H1 (cell line): ENCODE measurements at regions not wholly inside any gene's neighbourhood (a gene's known extent, or its start where the extent isn't known, plus 50 kb on each side); places are given as distances from the start of the nearest gene placed in this dataset.
"Not testable (repeated sequence)": the region's sequence is repeated elsewhere in the genome, so short reads cannot be mapped to it uniquely, and the experiment has no call there.

Experiments
- CTCF ChIA-PET: fragments of 300-600 bp; sonication (Branson Sonifier 250); formaldehyde crosslinking; loops from one replicate; lab custom pipeline; 2021; ENCODE audit not compliant: partially characterized antibody; lab: Charles Lee
- POLR2A ChIA-PET: fragments of 300-600 bp; sonication (Branson Sonifier 250); formaldehyde crosslinking; loops from one replicate; lab custom pipeline; 2021; ENCODE audit warnings: inconsistent platforms; ENCODE audit not compliant: partially characterized antibody; lab: Charles Lee
- DNase-seq, 2 experiments: peaks; one replicate each; pipeline versions ENCODE4 v3.0.0 to v3.0.0-alpha.2; 2010 to 2022; ENCODE audit warnings: low spot score in 2 of 2, low read depth in 1 of 2, mixed read lengths in 1 of 2
- FAIRE-seq: peaks from 2 replicates; lab custom pipeline; 2011; peaks lifted over from hg19 to GRCh38; lab: Jason Lieb, UNC
- H2AFZ ChIP-seq: 2 replicates; pipeline ENCODE4 v1.8.1; 2012; ENCODE audit warnings: low read length, inconsistent platforms
- H2AK5ac ChIP-seq: 2 replicates; pipeline ENCODE4 v1.6.1; 2013; ENCODE audit warnings: low read depth, low read length
- H2BK120ac ChIP-seq: replicated peaks from 2 replicates; pipeline ENCODE3; 2013; ENCODE audit warnings: low read depth, low read length, inconsistent platforms
- H2BK12ac ChIP-seq: 2 replicates; pipeline ENCODE4 v1.6.1; 2013; ENCODE audit warnings: low read depth, low read length
- H2BK15ac ChIP-seq: 2 replicates; pipeline ENCODE4 v1.6.1; 2013; ENCODE audit warnings: low read length
- H2BK20ac ChIP-seq: 2 replicates; pipeline ENCODE4 v1.6.1; 2013; ENCODE audit warnings: low read length
- H2BK5ac ChIP-seq: 2 replicates; pipeline ENCODE4 v1.6.1; 2013; ENCODE audit warnings: low read depth, low read length
- H3K14ac ChIP-seq: 2 replicates; pipeline ENCODE4 v1.6.1; 2013; ENCODE audit warnings: inconsistent platforms; ENCODE audit not compliant: insufficient read length
- H3K18ac ChIP-seq: 2 replicates; pipeline ENCODE4 v1.6.1; 2013; ENCODE audit warnings: low read length; ENCODE audit errors: extremely low read depth
- H3K23ac ChIP-seq: 2 replicates; pipeline ENCODE4 v1.6.1; 2013; ENCODE audit warnings: inconsistent platforms; ENCODE audit not compliant: insufficient read length
- H3K23me2 ChIP-seq: 2 replicates; pipeline ENCODE4 v1.6.1; 2013; ENCODE audit warnings: low read depth, low read length
- H3K27ac ChIP-seq: 2 replicates; pipeline ENCODE4 v1.6.1; 2011; ENCODE audit warnings: low read depth, low read length, inconsistent platforms
- H3K27me3 ChIP-seq, 4 experiments: replicated peaks in 1 of 4; 1 replicate in 1 of 4; 2 replicates in 3 of 4; pipeline versions ENCODE4 v1.6.1 to v1.8.1; 2011 to 2013; ENCODE audit warnings: low read length in 3 of 4, mild to moderate bottlenecking in 3 of 4, inconsistent platforms in 2 of 4, mixed read lengths in 2 of 4, moderate library complexity in 1 of 4; ENCODE audit not compliant: control insufficient read depth in 3 of 4, insufficient read depth in 3 of 4; ENCODE audit errors: extremely low read depth in 1 of 4
- H3K36me3 ChIP-seq, 4 experiments: 2 replicates each; pipeline versions ENCODE4 v1.6.1 to v1.8.1; 2011 to 2013; ENCODE audit warnings: mild to moderate bottlenecking in 4 of 4, low read length in 3 of 4, moderate library complexity in 2 of 4, control low read depth in 1 of 4, inconsistent platforms in 1 of 4; ENCODE audit not compliant: insufficient read depth in 4 of 4, control insufficient read depth in 2 of 4
- H3K4ac ChIP-seq: replicated peaks from 2 replicates; pipeline ENCODE3; 2013; ENCODE audit warnings: low read length, low read depth, mixed read lengths, inconsistent platforms; ENCODE audit not compliant: insufficient read length
- H3K4me1 ChIP-seq, 4 experiments: replicated peaks in 1 of 4; 1 replicate in 1 of 4; 2 replicates in 3 of 4; pipeline versions ENCODE4 v1.6.1 to v1.8.1; 2011 to 2013; ENCODE audit warnings: low read length in 3 of 4, inconsistent platforms in 2 of 4, mixed read lengths in 1 of 4; ENCODE audit not compliant: insufficient read depth in 4 of 4, control insufficient read depth in 3 of 4
- H3K4me2 ChIP-seq, 2 experiments: 2 replicates each; pipeline versions ENCODE4 v1.6.1 to v1.8.1; 2011 to 2013; ENCODE audit warnings: low read depth in 2 of 2, low read length in 2 of 2, control low read depth in 1 of 2, inconsistent platforms in 1 of 2, mild to moderate bottlenecking in 1 of 2; ENCODE audit not compliant: insufficient read depth in 1 of 2
- H3K4me3 ChIP-seq, 4 experiments: fragments of 200-600, 300-600 bp in 1 of 4; sonication (generic), shearing (Covaris generic), sonication (Bioruptor Twin) in 1 of 4; 2 replicates each; pipeline versions ENCODE4 v1.5.1 to v1.8.1; 2011 to 2016; ENCODE audit warnings: low read length in 4 of 4, low read depth in 3 of 4, control low read depth in 2 of 4, inconsistent platforms in 2 of 4, mild to moderate bottlenecking in 2 of 4, mixed read lengths in 1 of 4, moderate library complexity in 1 of 4; ENCODE audit not compliant: insufficient read depth in 2 of 4; ENCODE audit errors: extremely low read depth in 1 of 4
- H3K56ac ChIP-seq: replicated peaks from 2 replicates; pipeline ENCODE3; 2013; ENCODE audit warnings: low read depth, mild to moderate bottlenecking, mixed read lengths, low read length, inconsistent platforms; ENCODE audit not compliant: insufficient read length
- H3K79me1 ChIP-seq: 2 replicates; pipeline ENCODE4 v1.6.1; 2013; ENCODE audit warnings: low read depth, low read length, control low read depth
- H3K79me2 ChIP-seq, 2 experiments: 2 replicates each; pipeline versions ENCODE4 v1.6.1 to v1.8.1; 2012 to 2013; ENCODE audit warnings: low read length in 2 of 2, mild to moderate bottlenecking in 2 of 2, inconsistent platforms in 1 of 2; ENCODE audit not compliant: insufficient read depth in 2 of 2, control insufficient read depth in 1 of 2
- H3K9ac ChIP-seq, 4 experiments: replicated peaks in 1 of 4; 1 replicate in 1 of 4; 2 replicates in 3 of 4; pipeline versions ENCODE4 v1.6.1 to v1.8.1; 2011 to 2013; ENCODE audit warnings: low read depth in 3 of 4, low read length in 3 of 4, control low read depth in 2 of 4, mild to moderate bottlenecking in 2 of 4, moderate library complexity in 2 of 4, inconsistent platforms in 1 of 4; ENCODE audit errors: extremely low read depth in 1 of 4
- H3K9me3 ChIP-seq, 2 experiments: 2 replicates each; pipeline versions ENCODE4 v1.6.1 to v1.8.1; 2012 to 2013; ENCODE audit warnings: mild to moderate bottlenecking in 2 of 2, moderate library complexity in 2 of 2, control low read depth in 1 of 2, inconsistent platforms in 1 of 2, low read depth in 1 of 2, low read length in 1 of 2, mixed read lengths in 1 of 2; ENCODE audit not compliant: insufficient read depth in 2 of 2
- H4K20me1 ChIP-seq, 2 experiments: replicated peaks in 1 of 2; 2 replicates each; pipeline versions ENCODE3 to v1.8.1; 2011 to 2013; ENCODE audit warnings: inconsistent platforms in 2 of 2, low read length in 2 of 2, mild to moderate bottlenecking in 1 of 2; ENCODE audit not compliant: insufficient read depth in 2 of 2, control insufficient read depth in 1 of 2
- H4K5ac ChIP-seq: 2 replicates; pipeline ENCODE4 v1.6.1; 2013; ENCODE audit warnings: low read length, low read depth, mixed read lengths, inconsistent platforms; ENCODE audit not compliant: insufficient read length
- H4K8ac ChIP-seq: 2 replicates; pipeline ENCODE4 v1.8.0; 2013; ENCODE audit warnings: mild to moderate bottlenecking, moderate library complexity, low read length, inconsistent platforms; ENCODE audit not compliant: insufficient read depth; ENCODE audit errors: extremely low read depth
- H4K91ac ChIP-seq: replicated peaks from 2 replicates; pipeline ENCODE3; 2013; ENCODE audit warnings: low read length, mixed read lengths, inconsistent platforms; ENCODE audit not compliant: insufficient read length
- WGBS, 2 experiments: shearing (Covaris generic) in 1 of 2; methylation state at CpG; one replicate each; pipeline versions ENCODE4 v1.1.6 to v1.1.7; 2013 to 2015; ENCODE audit warnings: low lambda C conversion rate in 2 of 2, mixed read lengths in 2 of 2, inconsistent platforms in 1 of 2, low coverage in 1 of 2, missing lambda C conversion rate in 1 of 2; ENCODE audit not compliant: insufficient replicate concordance in 2 of 2, insufficient coverage in 1 of 2, insufficient read length in 1 of 2; ENCODE audit errors: extremely low coverage in 1 of 2, missing lambda C conversion rate in 1 of 2; 5-methylcytosine and 5-hydroxymethylcytosine counted together
- TF ChIP-seq, protein P1 (sequence below): IDR thresholded peaks from 2 replicates; pipeline ENCODE4 v1.6.1; 2012; ENCODE audit warnings: inconsistent platforms

DNA sequence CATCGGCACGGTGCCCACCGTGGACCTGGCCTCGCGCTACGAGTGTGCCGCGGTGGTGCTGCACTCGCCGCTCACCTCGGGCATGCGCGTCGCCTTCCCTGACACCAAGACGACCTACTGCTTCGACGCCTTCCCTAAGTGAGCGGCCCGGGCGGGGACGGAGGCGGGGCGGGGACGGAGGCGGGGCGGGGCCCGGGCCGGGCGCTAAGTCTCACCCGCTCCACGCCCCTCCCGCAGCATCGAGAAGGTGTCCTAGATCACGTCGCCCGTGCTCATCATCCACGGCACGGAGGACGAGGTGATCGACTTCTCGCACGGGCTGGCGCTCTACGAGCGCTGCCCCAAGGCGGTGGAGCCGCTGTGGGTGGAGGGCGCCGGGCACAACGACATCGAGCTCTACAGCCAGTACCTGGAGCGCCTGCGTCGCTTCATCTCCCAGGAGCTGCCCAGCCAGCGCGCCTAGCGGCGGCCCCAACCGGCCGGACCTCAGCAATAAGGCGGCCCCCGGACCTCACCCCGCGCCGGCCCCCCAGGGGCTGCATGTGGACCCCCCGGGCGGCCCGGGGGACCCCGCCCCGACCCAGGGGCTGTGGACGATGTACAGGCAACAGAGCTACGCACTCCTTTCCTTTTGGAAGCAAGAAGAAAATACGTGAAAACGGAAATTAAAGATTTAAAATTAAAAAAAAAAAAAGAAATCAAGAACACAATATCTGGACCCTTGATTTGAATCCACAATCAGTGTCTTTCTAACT lies 198.8 kb downstream of the USP22 start:
- 0% methylated on average over 10 of the region's 74 CpGs; no CpG with 5 or more reads in 1 of the 2 experiments for WGBS, 2 experiments
- peak in 1 of 2 experiments; percentile 69 for DNase-seq
- H3K23me2 ChIP-seq, H3K9ac ChIP-seq, H2BK120ac ChIP-seq, H4K5ac ChIP-seq, H3K56ac ChIP-seq, H3K14ac ChIP-seq, H4K91ac ChIP-seq, H3K9me3 ChIP-seq, H3K79me1 ChIP-seq, H3K4me1 ChIP-seq, H2BK20ac ChIP-seq, H2BK15ac ChIP-seq, H2AFZ ChIP-seq, H3K4ac ChIP-seq, FAIRE-seq, POLR2A ChIA-PET, H2AK5ac ChIP-seq, H3K27me3 ChIP-seq, H3K36me3 ChIP-seq, H2BK5ac ChIP-seq, H3K27ac ChIP-seq, H3K18ac ChIP-seq, H4K20me1 ChIP-seq, H3K23ac ChIP-seq, H4K8ac ChIP-seq, H3K79me2 ChIP-seq, H2BK12ac ChIP-seq: not testable (repeated sequence)
- H3K4me3 ChIP-seq, result peak overlapping the region in 2 of 4 experiments; percentile 23 to 45; a peak in 4 of 8 replicates
- peak overlapping the region; percentile 33 to 41; a peak in 2 of 4 replicates for H3K4me2 ChIP-seq
- CTCF ChIA-PET, result interaction anchor here (1.1 kb wide), 1 partner anchor 42 kb away, joined by 3 read pairs; no protein-coding TSS in a partner anchor
- TF ChIP-seq, protein P1, sequence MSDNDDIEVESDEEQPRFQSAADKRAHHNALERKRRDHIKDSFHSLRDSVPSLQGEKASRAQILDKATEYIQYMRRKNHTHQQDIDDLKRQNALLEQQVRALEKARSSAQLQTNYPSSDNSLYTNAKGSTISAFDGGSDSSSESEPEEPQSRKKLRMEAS, result peak; percentile 32; the same call in 1 of the 2 replicates
